Uterus (tissue), 3 donors: ENCODE measurements at regions not wholly inside any gene's neighbourhood (a gene's known extent, or its start where the extent isn't known, plus 50 kb on each side); places are given as distances from the start of the nearest gene placed in this dataset.

ENCODE experiments used
- DNase-seq, 2 donors: peaks; one replicate each; pipeline ENCODE4 v3.0.0-alpha.2; 2019 to 2020
- H3K27ac ChIP-seq, 2 donors: fragments of 200-600 bp; sonication (generic); 1 replicate in 1 of 2; 2 replicates in 1 of 2; pipeline ENCODE4 v1.5.1; 2016 to 2018
- H3K27me3 ChIP-seq, 2 donors: fragments of 200-600 bp; sonication (generic); one replicate each; pipeline ENCODE4 v1.5.1; 2018 to 2019; ENCODE audit warnings: control low read depth in 1 of 2
- H3K36me3 ChIP-seq, 2 donors: fragments of 200-600 bp; sonication (generic); one replicate each; pipeline ENCODE4 v1.5.1; 2019; ENCODE audit warnings: control low read depth in 1 of 2
- H3K4me1 ChIP-seq, 2 donors: fragments of 200-600 bp; sonication (generic); one replicate each; pipeline ENCODE4 v1.5.1; 2018 to 2019; ENCODE audit warnings: control low read depth in 1 of 2
- H3K4me3 ChIP-seq, 2 donors: fragments of 200-600 bp; sonication (generic); 1 replicate in 1 of 2; 2 replicates in 1 of 2; pipeline ENCODE4 v1.5.1; 2018 to 2019; ENCODE audit warnings: mild to moderate bottlenecking in 1 of 2
- H3K9me3 ChIP-seq, 2 donors: fragments of 200-600 bp; sonication (generic); one replicate each; pipeline ENCODE4 v1.5.1; 2019; ENCODE audit warnings: control low read depth in 1 of 2
- POLR2A ChIP-seq, 2 donors: fragments of 450-650 bp; IDR thresholded peaks; one replicate each; pipeline ENCODE4 v1.6.1; 2016; ENCODE audit warnings: antibody characterized with exemption in 2 of 2, mild to moderate bottlenecking in 1 of 2, moderate library complexity in 1 of 2
- intact Hi-C: fragments of 100-400 bp; cut with DNase I; formaldehyde crosslinking; loops from one replicate; pipeline ENCODE4 v1.15.1; 2023; ENCODE audit warnings: low total_unique reads
- TF ChIP-seq, protein P1 (sequence below), 4 experiments: fragments of 200-600 bp in 2 of 4; fragments of 450-650 bp in 2 of 4; sonication (generic) in 2 of 4; IDR thresholded peaks; one replicate each; pipeline ENCODE4 v1.5.1; 2016 to 2019; ENCODE audit warnings: antibody characterized with exemption in 4 of 4, mild to moderate bottlenecking in 2 of 4, moderate library complexity in 1 of 4
- donor health status: DM: yes; HTN: yes; CAD: no.

DNA sequence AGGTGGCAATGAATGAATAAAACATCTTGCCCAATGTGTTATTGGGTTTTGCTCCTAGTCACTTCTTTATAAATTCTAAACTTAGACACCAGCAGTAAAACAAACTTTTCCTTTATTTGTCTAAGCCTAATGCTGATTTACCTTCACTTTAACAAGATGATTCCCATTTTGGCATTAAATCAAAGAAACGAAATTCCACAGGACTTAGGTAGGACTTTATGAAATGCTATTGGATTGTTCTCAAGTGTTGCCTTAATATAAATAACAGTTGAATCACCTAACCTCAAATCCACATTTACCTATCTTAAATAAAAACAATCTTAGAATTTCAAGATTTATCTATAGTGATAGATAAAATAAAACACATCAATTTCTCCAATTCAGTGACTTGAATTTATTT lies 831.8 kb downstream of the EPHA7 start:
- TF ChIP-seq, protein P1, sequence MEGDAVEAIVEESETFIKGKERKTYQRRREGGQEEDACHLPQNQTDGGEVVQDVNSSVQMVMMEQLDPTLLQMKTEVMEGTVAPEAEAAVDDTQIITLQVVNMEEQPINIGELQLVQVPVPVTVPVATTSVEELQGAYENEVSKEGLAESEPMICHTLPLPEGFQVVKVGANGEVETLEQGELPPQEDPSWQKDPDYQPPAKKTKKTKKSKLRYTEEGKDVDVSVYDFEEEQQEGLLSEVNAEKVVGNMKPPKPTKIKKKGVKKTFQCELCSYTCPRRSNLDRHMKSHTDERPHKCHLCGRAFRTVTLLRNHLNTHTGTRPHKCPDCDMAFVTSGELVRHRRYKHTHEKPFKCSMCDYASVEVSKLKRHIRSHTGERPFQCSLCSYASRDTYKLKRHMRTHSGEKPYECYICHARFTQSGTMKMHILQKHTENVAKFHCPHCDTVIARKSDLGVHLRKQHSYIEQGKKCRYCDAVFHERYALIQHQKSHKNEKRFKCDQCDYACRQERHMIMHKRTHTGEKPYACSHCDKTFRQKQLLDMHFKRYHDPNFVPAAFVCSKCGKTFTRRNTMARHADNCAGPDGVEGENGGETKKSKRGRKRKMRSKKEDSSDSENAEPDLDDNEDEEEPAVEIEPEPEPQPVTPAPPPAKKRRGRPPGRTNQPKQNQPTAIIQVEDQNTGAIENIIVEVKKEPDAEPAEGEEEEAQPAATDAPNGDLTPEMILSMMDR (IDR thresholded peaks at IDR 0.05) = no peak
- TF ChIP-seq POLR2A (IDR thresholded peaks at IDR 0.05) = no peak
- no peaks in the 10 kb centered on the region for H3K27me3 ChIP-seq
- no peaks in the 10 kb centered on the region for H3K36me3 ChIP-seq
- H3K4me1 ChIP-seq = no peaks in the 10 kb centered on the region
- H3K9me3 ChIP-seq = no peaks in the 10 kb centered on the region
- H3K4me3 ChIP-seq = no peak overlapping the region
- no peak for DNase-seq
- intact Hi-C loops = no loop called here
- H3K27ac ChIP-seq = no peak overlapping the region

DNA sequence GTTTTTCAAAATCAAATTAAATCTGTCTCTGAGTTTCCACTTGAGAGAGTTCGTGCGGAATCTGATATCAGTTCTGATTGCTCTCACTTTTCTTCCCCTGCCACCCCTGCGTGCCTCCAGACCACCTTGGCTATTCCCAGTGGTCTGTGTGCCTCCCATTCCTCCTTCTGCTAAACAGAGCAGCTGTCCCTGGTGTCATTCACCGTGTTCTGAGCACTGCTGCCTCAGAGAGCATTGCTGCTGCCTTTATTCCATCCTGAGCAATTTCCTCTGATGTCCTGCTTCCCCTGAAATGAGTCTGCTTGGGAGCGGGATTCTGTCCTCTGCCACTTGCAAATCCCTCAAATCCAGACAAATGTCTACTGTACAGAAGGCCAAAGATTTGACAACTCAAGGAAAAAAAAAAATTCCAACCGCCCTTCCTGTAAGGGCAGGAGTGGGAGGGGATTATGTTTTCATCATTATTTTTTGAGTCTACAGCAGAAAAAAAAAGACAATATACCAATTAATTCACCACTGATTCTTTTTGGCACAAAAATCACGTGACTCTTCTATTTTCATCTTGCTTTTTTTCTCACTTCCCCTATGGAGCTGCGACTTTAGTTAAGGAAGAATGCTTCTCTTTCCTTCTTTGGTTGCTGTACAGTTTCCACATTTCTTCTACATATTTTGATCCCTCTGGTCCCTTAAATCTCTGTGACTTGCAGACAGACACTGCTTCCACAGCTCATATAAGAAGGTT lies 833.0 kb downstream of the EPHA7 start:
- Histone ChIP-seq H3K27ac (no peak overlapping the region), H3K4me3 (no peak overlapping the region), H3K4me1 (no peaks in the 10 kb centered on the region), H3K27me3 (no peaks in the 10 kb centered on the region), H3K36me3 (no peaks in the 10 kb centered on the region), H3K9me3 (no peaks in the 10 kb centered on the region)
- intact Hi-C loops = no loop called here
- no peak for TF ChIP-seq POLR2A (IDR thresholded peaks at IDR 0.05)
- TF ChIP-seq, protein P1 (IDR thresholded peaks at IDR 0.05) = no peak
- DNase-seq = no peak

GRCh38 chr6:92582211-92582610 lies 837.1 kb downstream of the EPHA7 start:
- Histone ChIP-seq H3K4me3 (no peak overlapping the region), H3K9me3 (no peaks in the 10 kb centered on the region), H3K4me1 (no peaks in the 10 kb centered on the region), H3K27ac (no peak overlapping the region), H3K27me3 (no peaks in the 10 kb centered on the region), H3K36me3 (no peaks in the 10 kb centered on the region)
- DNase-seq = no peak
- TF ChIP-seq, protein P1 (IDR thresholded peaks at IDR 0.05) = no peak
- TF ChIP-seq POLR2A (IDR thresholded peaks at IDR 0.05) = no peak
- intact Hi-C loops = no loop called here

- Histone ChIP-seq H3K36me3 (no peaks in the 10 kb centered on the region), H3K9me3 (no peaks in the 10 kb centered on the region), H3K4me1 (no peaks in the 10 kb centered on the region), H3K27me3 (peaks cover 0 to 2% of the 10 kb centered on the region in 2 donors), H3K4me3 (no peak overlapping the region), H3K27ac (no peak overlapping the region)
- intact Hi-C loops = no loop called here
- no peak for DNase-seq
- TF ChIP-seq POLR2A (IDR thresholded peaks at IDR 0.05) = no peak
- TF ChIP-seq, protein P1 (IDR thresholded peaks at IDR 0.05) = no peak
Measured at GRCh38 chr6:92577077-92577719, 842.2 kb downstream of the EPHA7 start.

- no peaks in the 10 kb centered on the region for H3K36me3 ChIP-seq
- no peak overlapping the region for H3K4me3 ChIP-seq
- H3K4me1 ChIP-seq = no peaks in the 10 kb centered on the region
- intact Hi-C loops = no loop called here
- TF ChIP-seq, protein P1 (IDR thresholded peaks at IDR 0.05) = no peak
- TF ChIP-seq POLR2A (IDR thresholded peaks at IDR 0.05) = no peak
- no peak overlapping the region for H3K27ac ChIP-seq
- H3K9me3 ChIP-seq = no peaks in the 10 kb centered on the region
- DNase-seq = no peak
- H3K27me3 ChIP-seq = no peaks in the 10 kb centered on the region
Measured at GRCh38 chr6:92568541-92568940, 850.8 kb downstream of the EPHA7 start.
